ENCODE measurements at regions not wholly inside any gene's neighbourhood (a gene's known extent, or its start where the extent isn't known, plus 50 kb on each side); places are given as distances from the start of the nearest gene placed in this dataset.

GRCh38 chr5:147073098-147073497, 161.7 kb upstream of the STK32A start:
- no peak for TF ChIP-seq EZH2 (IDR thresholded peaks at IDR 0.05)
- TF ChIP-seq POLR2AphosphoS5 (IDR thresholded peaks at IDR 0.05; ENCODE audit: borderline replicate concordance, low read depth, low read length) = no peak
